ENCODE measurements at regions not wholly inside any gene's neighbourhood (a gene's known extent, or its start where the extent isn't known, plus 50 kb on each side); places are given as distances from the start of the nearest gene placed in this dataset.
"Not testable (repeated sequence)": the region's sequence is repeated elsewhere in the genome, so short reads cannot be mapped to it uniquely, and the experiment has no call there.

DNA sequence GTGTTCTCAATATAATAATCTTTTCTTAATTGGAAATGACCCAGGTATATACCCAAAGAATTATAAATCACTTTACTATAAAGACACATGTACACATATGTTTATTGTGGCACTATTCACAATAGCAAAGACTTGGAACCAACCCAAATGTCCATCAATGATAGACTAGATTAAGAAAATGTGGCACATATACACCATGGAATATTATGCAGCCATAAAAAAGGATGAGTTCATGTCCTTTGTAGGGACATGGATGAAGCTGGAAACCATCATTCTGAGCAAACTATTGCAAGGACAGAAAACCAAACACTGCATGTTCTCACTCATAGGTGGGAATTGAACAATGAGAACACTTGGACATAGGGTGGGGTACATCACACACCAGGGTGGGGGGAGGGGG, 56.8 kb downstream of the SCGB2B2 start:
- H3K36me3 ChIP-seq; H3K27ac ChIP-seq (replicated peaks in 1 of 4); DNase-seq (ENCODE audit: extremely low spot score); H3K4me1 ChIP-seq; H3K27me3 ChIP-seq; intact Hi-C loops (cut with DNase I); H3K4me3 ChIP-seq: not testable (repeated sequence)
- H3K9me3 ChIP-seq, result peaks cover 0 to 37% (median 11%) of the 10 kb centered on the region in 4 donors

DNA sequence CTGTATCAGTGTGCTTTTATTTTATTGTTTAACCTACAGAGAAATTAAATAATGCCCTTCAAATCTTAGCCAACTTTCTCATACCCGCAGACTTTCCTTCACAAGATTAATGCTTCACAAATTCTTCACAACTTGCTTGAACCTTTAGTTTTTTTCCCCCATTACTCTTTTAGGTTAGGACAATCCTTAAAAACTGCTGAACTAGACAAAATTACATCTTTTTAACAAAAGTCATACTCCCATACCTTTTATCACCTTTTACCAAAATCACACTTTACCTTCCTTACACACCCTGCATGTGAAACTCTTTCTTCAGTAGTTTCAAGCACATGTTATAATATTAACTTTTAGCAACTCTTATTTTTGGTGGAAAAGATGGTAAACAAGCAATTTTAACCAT, 58.5 kb downstream of the SCGB2B2 start:
- Histone ChIP-seq H3K4me3 (no peak overlapping the region), H3K36me3 (no peaks in the 10 kb centered on the region), H3K9me3 (peaks cover 0 to 41% (median 12%) of the 10 kb centered on the region in 4 donors), H3K27me3 (no peaks in the 10 kb centered on the region), H3K27ac (replicated peaks in 1 of 4) (no peak overlapping the region), H3K4me1 (no peaks in the 10 kb centered on the region)
- 97% methylated on average over 1 of the region's 1 CpG for WGBS
- intact Hi-C loops (cut with DNase I), result no loop called here
- no peak for DNase-seq (ENCODE audit: extremely low spot score)
- TF ChIP-seq, protein P1, sequence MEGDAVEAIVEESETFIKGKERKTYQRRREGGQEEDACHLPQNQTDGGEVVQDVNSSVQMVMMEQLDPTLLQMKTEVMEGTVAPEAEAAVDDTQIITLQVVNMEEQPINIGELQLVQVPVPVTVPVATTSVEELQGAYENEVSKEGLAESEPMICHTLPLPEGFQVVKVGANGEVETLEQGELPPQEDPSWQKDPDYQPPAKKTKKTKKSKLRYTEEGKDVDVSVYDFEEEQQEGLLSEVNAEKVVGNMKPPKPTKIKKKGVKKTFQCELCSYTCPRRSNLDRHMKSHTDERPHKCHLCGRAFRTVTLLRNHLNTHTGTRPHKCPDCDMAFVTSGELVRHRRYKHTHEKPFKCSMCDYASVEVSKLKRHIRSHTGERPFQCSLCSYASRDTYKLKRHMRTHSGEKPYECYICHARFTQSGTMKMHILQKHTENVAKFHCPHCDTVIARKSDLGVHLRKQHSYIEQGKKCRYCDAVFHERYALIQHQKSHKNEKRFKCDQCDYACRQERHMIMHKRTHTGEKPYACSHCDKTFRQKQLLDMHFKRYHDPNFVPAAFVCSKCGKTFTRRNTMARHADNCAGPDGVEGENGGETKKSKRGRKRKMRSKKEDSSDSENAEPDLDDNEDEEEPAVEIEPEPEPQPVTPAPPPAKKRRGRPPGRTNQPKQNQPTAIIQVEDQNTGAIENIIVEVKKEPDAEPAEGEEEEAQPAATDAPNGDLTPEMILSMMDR (IDR thresholded peaks at IDR 0.05), result no peak
- no peak for TF ChIP-seq EP300 (IDR thresholded peaks at IDR 0.05)
- TF ChIP-seq POLR2A (IDR thresholded peaks at IDR 0.05; ENCODE audit: low read depth), result no peak
- no peak for TF ChIP-seq POLR2AphosphoS5 (IDR thresholded peaks at IDR 0.05)

DNA sequence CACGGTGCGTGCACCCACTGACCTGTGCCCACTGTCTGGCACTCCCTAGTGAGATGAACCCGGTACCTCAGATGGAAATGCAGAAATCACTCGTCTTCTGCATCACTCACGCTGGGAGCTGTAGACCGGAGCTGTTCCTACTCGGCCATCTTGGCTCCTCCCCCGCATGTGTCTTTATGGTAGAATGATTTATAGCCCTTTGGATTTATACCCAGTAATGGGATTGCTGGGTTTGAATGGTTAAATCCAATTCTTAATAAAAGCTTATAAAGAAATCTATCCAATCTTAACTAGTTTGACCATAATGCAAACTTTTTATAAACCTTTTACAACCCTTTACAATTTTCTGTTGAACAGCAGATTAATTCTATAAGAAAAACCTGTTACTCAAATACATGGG, 59.0 kb downstream of the SCGB2B2 start:
- H3K36me3 ChIP-seq; H3K27me3 ChIP-seq; DNase-seq (ENCODE audit: extremely low spot score); H3K4me3 ChIP-seq; H3K27ac ChIP-seq (replicated peaks in 1 of 4); intact Hi-C loops (cut with DNase I); H3K4me1 ChIP-seq: not testable (repeated sequence)
- H3K9me3 ChIP-seq, result peaks cover 0 to 42% (median 12%) of the 10 kb centered on the region in 4 donors
- 95% methylated on average over 8 of the region's 8 CpGs for WGBS

DNA sequence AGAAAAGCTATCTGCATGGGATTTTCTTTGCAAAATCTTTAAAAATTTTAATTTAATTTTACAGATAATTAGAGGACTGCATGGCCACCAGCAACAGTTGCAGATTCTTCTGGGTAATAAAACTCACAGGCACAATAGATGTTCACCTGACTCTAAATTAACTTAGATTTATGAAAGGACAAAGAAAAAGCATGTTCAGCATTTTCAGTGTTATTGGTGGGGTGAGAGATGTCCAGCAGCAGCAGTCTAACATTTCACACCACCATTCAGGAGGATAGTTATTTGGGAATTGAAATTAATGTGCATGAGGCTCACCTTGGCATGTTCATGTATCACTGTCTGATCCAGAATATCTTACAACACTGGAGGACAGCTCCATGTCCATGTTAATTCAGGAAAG, 74.0 kb downstream of the SCGB2B2 start:
- Histone ChIP-seq H3K4me3 (no peak overlapping the region), H3K9me3 (peaks cover 0 to 38% (median 21%) of the 10 kb centered on the region in 4 donors), H3K27me3 (no peaks in the 10 kb centered on the region), H3K4me1 (no peaks in the 10 kb centered on the region), H3K27ac (replicated peaks in 1 of 4) (no peak overlapping the region), H3K36me3 (no peaks in the 10 kb centered on the region)
- no peak for TF ChIP-seq POLR2AphosphoS5 (IDR thresholded peaks at IDR 0.05)
- TF ChIP-seq, protein P1 (IDR thresholded peaks at IDR 0.05), result no peak
- TF ChIP-seq EP300 (IDR thresholded peaks at IDR 0.05), result no peak
- no peak for DNase-seq (ENCODE audit: extremely low spot score)
- intact Hi-C loops (cut with DNase I), result no loop called here

DNA sequence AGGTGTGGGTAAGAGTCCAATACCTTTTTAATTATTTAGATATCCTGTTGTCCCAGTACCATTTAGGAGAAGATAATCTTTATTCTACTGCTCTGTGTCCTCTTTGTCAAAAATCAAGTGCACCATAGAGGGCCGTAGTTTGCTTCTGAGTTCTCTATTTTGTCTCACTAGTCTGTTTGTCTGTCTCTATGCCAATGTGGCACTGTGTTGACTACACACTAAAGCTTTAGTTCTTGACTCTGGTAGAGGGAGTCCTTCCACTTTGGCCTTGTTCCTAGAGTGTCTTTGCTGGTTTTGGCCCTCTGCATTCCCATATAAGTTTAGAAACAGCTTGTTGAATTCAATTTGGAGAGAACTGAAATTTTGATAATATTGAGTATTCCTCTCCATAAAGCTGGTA, 75.9 kb downstream of the SCGB2B2 start:
- no peak for DNase-seq (ENCODE audit: extremely low spot score)
- no peaks in the 10 kb centered on the region for H3K27me3 ChIP-seq
- no peaks in the 10 kb centered on the region for H3K36me3 ChIP-seq
- H3K4me3 ChIP-seq, result no peak overlapping the region
- H3K27ac ChIP-seq (replicated peaks in 1 of 4), result no peak overlapping the region
- TF ChIP-seq EP300 (IDR thresholded peaks at IDR 0.05) (no peak), POLR2A (IDR thresholded peaks at IDR 0.05; ENCODE audit: low read depth) (no peak), POLR2AphosphoS5 (IDR thresholded peaks at IDR 0.05) (no peak)
- TF ChIP-seq, protein P1 (IDR thresholded peaks at IDR 0.05), result no peak
- 100% methylated on average over 1 of the region's 1 CpG for WGBS
- H3K4me1 ChIP-seq, result no peaks in the 10 kb centered on the region
- intact Hi-C loops (cut with DNase I), result no loop called here
- H3K9me3 ChIP-seq, result peaks cover 0 to 25% (median 17%) of the 10 kb centered on the region in 4 donors

DNA sequence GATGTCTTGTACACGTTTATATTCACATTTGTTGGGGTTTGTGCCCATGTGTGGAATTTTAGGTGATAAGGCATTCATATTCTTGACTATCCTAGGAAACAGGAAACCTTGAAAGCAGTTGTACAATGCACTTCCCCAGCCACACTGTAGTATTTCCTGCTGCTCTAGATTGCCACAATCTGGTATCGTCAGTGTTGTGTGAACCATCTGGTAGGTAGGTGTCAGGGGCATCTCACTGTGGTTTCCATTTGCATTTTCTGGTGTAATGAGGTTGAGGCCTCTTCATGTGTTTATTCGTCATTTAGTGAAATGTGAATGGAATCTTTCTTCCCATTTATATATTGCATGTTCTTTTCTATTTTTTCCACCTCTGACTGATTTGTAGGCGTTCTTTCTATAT, 76.6 kb downstream of the SCGB2B2 start:
- Histone ChIP-seq H3K4me1 (peaks cover 0 to 7% (median 5%) of the 10 kb centered on the region in 4 donors), H3K36me3 (no peaks in the 10 kb centered on the region), H3K4me3 (no peak overlapping the region), H3K27ac (replicated peaks in 1 of 4) (no peak overlapping the region), H3K27me3 (no peaks in the 10 kb centered on the region), H3K9me3 (peaks cover 0 to 22% (median 17%) of the 10 kb centered on the region in 4 donors)
- no peak for DNase-seq (ENCODE audit: extremely low spot score)
- TF ChIP-seq EP300 (IDR thresholded peaks at IDR 0.05) (no peak), POLR2A (IDR thresholded peaks at IDR 0.05; ENCODE audit: low read depth) (no peak), POLR2AphosphoS5 (IDR thresholded peaks at IDR 0.05) (no peak)
- TF ChIP-seq, protein P1 (IDR thresholded peaks at IDR 0.05), result no peak
- intact Hi-C loops (cut with DNase I), result no loop called here
- 57% methylated on average over 4 of the region's 4 CpGs for WGBS

Data from esophagus muscularis mucosa (tissue), 4 donors.